Heart left ventricle (tissue), 16 donors: ENCODE measurements at regions not wholly inside any gene's neighbourhood (a gene's known extent, or its start where the extent isn't known, plus 50 kb on each side); places are given as distances from the start of the nearest gene placed in this dataset.

Experiments used
- ATAC-seq, 4 donors: fragments of 200-7000 bp; cut with Tn5 transposase; one replicate each; pipeline ENCODE4 v1.9.1; 2020 to 2022; ENCODE audit warnings: moderate library complexity in 4 of 4, mild to moderate bottlenecking in 3 of 4, moderate number of reproducible peaks in 1 of 4
- DNase-seq, 5 donors: peaks; one replicate each; pipeline ENCODE4 v3.0.0-alpha.2; 2020
- H3K27ac ChIP-seq, 12 donors: fragments of 200-600 bp; sonication (generic) in 4 of 12; one replicate each; pipeline versions ENCODE4 v1.5.0 to v1.8.0; 2016 to 2022; ENCODE audit warnings: mild to moderate bottlenecking in 2 of 12
- H3K27me3 ChIP-seq, 9 donors: fragments of 200-600 bp; sonication (generic) in 2 of 9; one replicate each; pipeline versions ENCODE4 v1.5.1 to v1.8.0; 2016 to 2022; ENCODE audit warnings: mild to moderate bottlenecking in 3 of 9
- H3K36me3 ChIP-seq, 9 donors: fragments of 200-600 bp; sonication (generic) in 2 of 9; one replicate each; pipeline versions ENCODE4 v1.5.0 to v1.8.0; 2018 to 2022; ENCODE audit warnings: mild to moderate bottlenecking in 2 of 9
- H3K4me1 ChIP-seq, 12 donors: fragments of 200-600 bp; sonication (generic) in 4 of 12; one replicate each; pipeline versions ENCODE4 v1.5.0 to v1.8.0; 2016 to 2022; ENCODE audit warnings: mild to moderate bottlenecking in 3 of 12
- H3K4me3 ChIP-seq, 12 donors: fragments of 200-600 bp; sonication (generic) in 4 of 12; one replicate each; pipeline versions ENCODE4 v1.5.0 to v1.8.0; 2017 to 2022; ENCODE audit warnings: mild to moderate bottlenecking in 9 of 12, moderate library complexity in 4 of 12
- H3K9me3 ChIP-seq, 12 donors: fragments of 200-600 bp; sonication (generic) in 4 of 12; one replicate each; pipeline versions ENCODE4 v1.5.0 to v1.8.0; 2016 to 2022; ENCODE audit warnings: mild to moderate bottlenecking in 1 of 12
- CTCF ChIP-seq, 12 donors: fragments of 200-600 bp; sonication (generic) in 4 of 12; IDR thresholded peaks; one replicate each; pipeline versions ENCODE4 v1.5.0 to v1.8.0; 2018 to 2022; ENCODE audit warnings: antibody characterized with exemption in 12 of 12, mild to moderate bottlenecking in 5 of 12
- POLR2A ChIP-seq, 2 donors: fragments of 450-650 bp; IDR thresholded peaks; one replicate each; pipeline ENCODE4 v1.6.1; 2017; ENCODE audit warnings: antibody characterized with exemption in 2 of 2, mild to moderate bottlenecking in 2 of 2, moderate library complexity in 2 of 2
- WGBS, 4 donors: extraction: QIAGEN DNeasy Blood & Tissue Kit in 2 of 4; methylation state at CpG; one replicate each; pipeline versions ENCODE4 v1.1.5 to v1.1.7; 2013 to 2018; 5-methylcytosine and 5-hydroxymethylcytosine counted together
- intact Hi-C, 10 donors: fragments of 100-400 bp; cut with DNase I; formaldehyde crosslinking; loops; one replicate each; pipeline versions ENCODE4 v1.11.1 to v1.14.2; 2022
- donor health status: ischemic (EF 13 %, LVEDD 7.1; RV severe dilation, severe dysfunction).
- donor health status: healthy with polysubstance abuse.
- donor health status: DM: no; HTN: yes; CAD: no.
- donor health status: DM: no; HTN: no; CAD: no.
- donor health status: ischemic (EF 25% LVEDD 6.9; RV normal size, moderate dysfunction).
- donor health status: ischemic (EF 25% LVEDD 5.7; RV mildly dilated, moderate dysfunction).
- donor health status: healthy.
- donor health status: DM: yes; HTN: yes; CAD: no.
- donor health status: ischemic (EF 35%, LVEDD 5.7; RV mildly dilated, moderate dysfunction).
- donor health status: nonischemic (EF 11% LVEDD 7.7; RV severe dilation, severe dysfunction).
- donor health status: DM: yes; HTN: yes; CAD: no.
- donor health status: PGD.
- donor health status: ischemic (EF 29% LVEDD 5.4; RV normal size, mild dysfunction).
- donor health status: nonischemic (EF 23%, LVEDD 6.1; RV moderate dilation, normal function).

DNA sequence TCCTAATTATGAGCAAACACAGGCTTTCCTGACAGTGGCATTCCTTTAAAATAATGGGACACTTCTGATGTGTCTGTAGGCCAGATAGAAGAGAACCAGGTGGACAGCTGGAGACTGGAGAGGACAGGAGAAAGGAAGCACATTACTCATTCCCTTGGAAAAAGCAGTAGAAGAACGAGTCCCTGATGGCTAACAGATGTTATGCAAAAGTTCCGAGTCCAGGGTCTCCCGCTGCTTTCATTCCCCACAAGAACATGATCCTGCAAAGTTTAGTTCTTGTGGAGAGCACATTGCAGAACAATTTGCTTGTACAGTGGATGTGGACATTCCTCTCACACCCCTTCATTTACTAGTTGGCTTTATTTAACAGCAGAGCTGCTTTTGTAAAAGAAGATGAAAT is 137.6 kb downstream of the GPAM start:
- DNase-seq (no peak), ATAC-seq (no peak)
- TF ChIP-seq POLR2A (IDR thresholded peaks at IDR 0.05) (no peak), CTCF (IDR thresholded peaks at IDR 0.05) (no peak)
- H3K36me3 ChIP-seq = no peaks in the 10 kb centered on the region
- H3K4me1 ChIP-seq = no peaks in the 10 kb centered on the region
- WGBS, 4 donors = 61 to 68% (median 65%) methylated on average over 3 of the region's 3 CpGs
- H3K4me3 ChIP-seq = no peak overlapping the region
- no peaks in the 10 kb centered on the region for H3K9me3 ChIP-seq
- no peak overlapping the region for H3K27ac ChIP-seq
- no peaks in the 10 kb centered on the region for H3K27me3 ChIP-seq
- intact Hi-C loops = no loop called here

GRCh38 chr10:112047674-112048073 is 135.9 kb downstream of the GPAM start:
- ATAC-seq (no peak), DNase-seq (no peak)
- Histone ChIP-seq H3K27ac (no peak overlapping the region), H3K36me3 (no peaks in the 10 kb centered on the region), H3K9me3 (no peaks in the 10 kb centered on the region), H3K4me1 (no peaks in the 10 kb centered on the region), H3K4me3 (no peak overlapping the region), H3K27me3 (no peaks in the 10 kb centered on the region)
- 27 to 67% (median 49%) methylated on average over 1 to 2 of the region's 2 CpGs for WGBS, 4 donors
- no peak for TF ChIP-seq POLR2A (IDR thresholded peaks at IDR 0.05)
- no peak for TF ChIP-seq CTCF (IDR thresholded peaks at IDR 0.05)
- intact Hi-C loops = no loop called here

- no peaks in the 10 kb centered on the region for H3K9me3 ChIP-seq
- TF ChIP-seq POLR2A (IDR thresholded peaks at IDR 0.05) (no peak), CTCF (IDR thresholded peaks at IDR 0.05) (no peak)
- peaks cover 0 to 4% (median 0%) of the 10 kb centered on the region in 9 donors for H3K27me3 ChIP-seq
- DNase-seq (no peak), ATAC-seq (no peak)
- intact Hi-C loops = no loop called here
- WGBS, 4 donors = 78 to 81% (median 80%) methylated on average over 5 of the region's 5 CpGs
- H3K4me1 ChIP-seq = no peaks in the 10 kb centered on the region
- no peaks in the 10 kb centered on the region for H3K36me3 ChIP-seq
- H3K27ac ChIP-seq = no peak overlapping the region
- H3K4me3 ChIP-seq = no peak overlapping the region
These were observed 131.4 kb downstream of the GPAM start for GRCh38 chr10:112052166-112052565.

GRCh38 chr10:112053895-112054294 is 129.7 kb downstream of the GPAM start:
- Histone ChIP-seq H3K9me3 (no peaks in the 10 kb centered on the region), H3K27me3 (peaks cover 0 to 4% (median 0%) of the 10 kb centered on the region in 9 donors), H3K27ac (no peak overlapping the region), H3K36me3 (no peaks in the 10 kb centered on the region), H3K4me1 (no peaks in the 10 kb centered on the region), H3K4me3 (no peak overlapping the region)
- 67 to 100% (median 82%) methylated on average over 1 of the region's 1 CpG for WGBS, 4 donors
- TF ChIP-seq CTCF (IDR thresholded peaks at IDR 0.05) (no peak), POLR2A (IDR thresholded peaks at IDR 0.05) (no peak)
- ATAC-seq (no peak), DNase-seq (no peak)
- intact Hi-C loops = no loop called here
